Adrenal gland (tissue), 9 donors: ENCODE measurements at regions not wholly inside any gene's neighbourhood (a gene's known extent, or its start where the extent isn't known, plus 50 kb on each side); places are given as distances from the start of the nearest gene placed in this dataset.

Experiments used
- DNase-seq, 7 donors: peaks; one replicate each; pipeline ENCODE4 v3.0.0-alpha.2; 2019 to 2020
- H3K27ac ChIP-seq, 5 donors: fragments of 200-600 bp; sonication (generic) in 4 of 5; 1 replicate in 3 of 5; 2 replicates in 2 of 5; pipeline versions ENCODE4 v1.5.1 to v1.8.0; 2016 to 2020; ENCODE audit warnings: mild to moderate bottlenecking in 1 of 5
- H3K27me3 ChIP-seq: fragments of 200-600 bp; 2 replicates; pipeline ENCODE4 v1.8.0; 2021
- H3K36me3 ChIP-seq, 2 donors: fragments of 200-600 bp; replicated peaks in 1 of 2; 1 replicate in 1 of 2; 2 replicates in 1 of 2; pipeline versions ENCODE4 v1.5.1 to v1.8.0; 2018 to 2022
- H3K4me1 ChIP-seq, 2 donors: fragments of 200-600 bp; replicated peaks in 1 of 2; 1 replicate in 1 of 2; 2 replicates in 1 of 2; pipeline versions ENCODE4 v1.5.1 to v1.8.0; 2018 to 2021
- H3K4me3 ChIP-seq, 4 donors: fragments of 200-600 bp; sonication (generic) in 3 of 4; one replicate each; pipeline ENCODE4 v1.5.1; 2016 to 2018
- H3K9me3 ChIP-seq, 3 donors: fragments of 200-600 bp; sonication (generic) in 1 of 3; replicated peaks in 1 of 3; 1 replicate in 2 of 3; 2 replicates in 1 of 3; pipeline versions ENCODE4 v1.5.1 to v1.8.0; 2016 to 2021
- POLR2A ChIP-seq, 2 donors: fragments of 450-650 bp; IDR thresholded peaks; one replicate each; pipeline ENCODE4 v1.6.1; 2017; ENCODE audit warnings: antibody characterized with exemption in 2 of 2, mild to moderate bottlenecking in 2 of 2, moderate library complexity in 1 of 2
- WGBS, 4 donors: extraction: QIAGEN DNeasy Blood & Tissue Kit in 2 of 4; methylation state at CpG; one replicate each; pipeline versions ENCODE4 v1.1.5 to v1.1.7; 2013 to 2017; 5-methylcytosine and 5-hydroxymethylcytosine counted together
- intact Hi-C, 2 donors: fragments of 100-400 bp; cut with DNase I; formaldehyde crosslinking; loops; one replicate each; pipeline versions ENCODE4 v1.14.1 to v1.15.0; 2022 to 2023
- TF ChIP-seq, protein P1 (sequence below), 6 experiments: fragments of 450-650 bp in 4 of 6; fragments of 200-600 bp in 2 of 6; sonication (generic) in 1 of 6; IDR thresholded peaks; 1 replicate in 5 of 6; 2 replicates in 1 of 6; pipeline versions ENCODE4 v1.5.1 to v1.8.0; 2016 to 2021; ENCODE audit warnings: antibody characterized with exemption in 6 of 6, mild to moderate bottlenecking in 2 of 6, moderate library complexity in 1 of 6
- donor health status: healthy with polysubstance abuse.
- donor health status: Bipolar disorder and iron deficiency.
- donor health status: DM: yes; HTN: yes; CAD: no.
- donor health status: DM: no; HTN: no; CAD: no.
- donor health status: DM: no; HTN: no; CAD: no.

DNA sequence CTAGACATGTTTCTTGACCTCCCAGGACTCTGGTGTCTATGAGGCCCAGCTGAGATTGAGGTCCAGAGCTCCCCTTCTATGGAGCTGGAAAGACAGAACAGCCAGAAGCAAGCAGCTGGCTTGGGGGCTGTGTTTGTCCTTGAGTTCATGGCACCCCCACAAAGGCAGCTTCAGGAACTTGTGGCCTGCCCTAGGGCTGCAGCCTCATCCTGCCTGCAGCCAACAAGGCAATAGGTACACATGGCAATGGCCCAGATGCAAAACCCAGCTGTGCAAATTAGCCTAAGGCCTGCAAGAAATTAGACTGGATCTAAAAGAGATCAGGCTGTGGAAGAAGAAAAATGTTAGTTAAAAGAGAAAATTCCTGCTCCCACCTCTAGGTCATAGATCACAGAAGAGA lies 131.7 kb upstream of the NALF2 start:
- intact Hi-C loops = no loop called here
- Histone ChIP-seq H3K4me3 (no peak overlapping the region), H3K36me3 (no peaks in the 10 kb centered on the region), H3K27ac (no peak overlapping the region), H3K4me1 (no peaks in the 10 kb centered on the region), H3K9me3 (peaks cover 0 to 17% (median 0%) of the 10 kb centered on the region in 3 donors), H3K27me3 (peaks cover 9% of the 10 kb centered on the region)
- TF ChIP-seq, protein P1, sequence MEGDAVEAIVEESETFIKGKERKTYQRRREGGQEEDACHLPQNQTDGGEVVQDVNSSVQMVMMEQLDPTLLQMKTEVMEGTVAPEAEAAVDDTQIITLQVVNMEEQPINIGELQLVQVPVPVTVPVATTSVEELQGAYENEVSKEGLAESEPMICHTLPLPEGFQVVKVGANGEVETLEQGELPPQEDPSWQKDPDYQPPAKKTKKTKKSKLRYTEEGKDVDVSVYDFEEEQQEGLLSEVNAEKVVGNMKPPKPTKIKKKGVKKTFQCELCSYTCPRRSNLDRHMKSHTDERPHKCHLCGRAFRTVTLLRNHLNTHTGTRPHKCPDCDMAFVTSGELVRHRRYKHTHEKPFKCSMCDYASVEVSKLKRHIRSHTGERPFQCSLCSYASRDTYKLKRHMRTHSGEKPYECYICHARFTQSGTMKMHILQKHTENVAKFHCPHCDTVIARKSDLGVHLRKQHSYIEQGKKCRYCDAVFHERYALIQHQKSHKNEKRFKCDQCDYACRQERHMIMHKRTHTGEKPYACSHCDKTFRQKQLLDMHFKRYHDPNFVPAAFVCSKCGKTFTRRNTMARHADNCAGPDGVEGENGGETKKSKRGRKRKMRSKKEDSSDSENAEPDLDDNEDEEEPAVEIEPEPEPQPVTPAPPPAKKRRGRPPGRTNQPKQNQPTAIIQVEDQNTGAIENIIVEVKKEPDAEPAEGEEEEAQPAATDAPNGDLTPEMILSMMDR (IDR thresholded peaks at IDR 0.05) = no peak
- no peak for TF ChIP-seq POLR2A (IDR thresholded peaks at IDR 0.05)
- no peak for DNase-seq

DNA sequence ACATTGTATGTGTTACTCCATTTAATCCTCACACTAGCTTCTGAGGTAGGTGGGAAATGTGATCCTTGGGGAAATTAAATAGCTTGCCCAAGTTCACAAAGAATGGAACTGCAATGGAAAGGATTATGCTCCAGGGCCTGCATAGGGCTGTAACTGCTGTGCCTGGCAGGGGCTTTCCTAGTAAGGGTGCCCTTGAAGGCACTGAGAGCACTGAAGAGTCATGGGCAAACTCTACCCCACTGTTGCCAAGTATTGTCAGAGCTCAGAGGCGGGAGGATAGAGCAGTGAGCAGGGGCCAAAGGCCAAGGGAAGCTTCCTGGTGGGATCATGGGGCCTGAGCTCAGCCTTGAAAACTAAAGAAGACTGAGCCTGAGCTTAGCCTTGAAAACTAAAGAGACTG lies 133.0 kb upstream of the NALF2 start:
- H3K9me3 ChIP-seq = peaks cover 0 to 7% (median 0%) of the 10 kb centered on the region in 3 donors
- intact Hi-C loops = no loop called here
- TF ChIP-seq, protein P1 (IDR thresholded peaks at IDR 0.05) = no peak
- no peak for TF ChIP-seq POLR2A (IDR thresholded peaks at IDR 0.05)

DNA sequence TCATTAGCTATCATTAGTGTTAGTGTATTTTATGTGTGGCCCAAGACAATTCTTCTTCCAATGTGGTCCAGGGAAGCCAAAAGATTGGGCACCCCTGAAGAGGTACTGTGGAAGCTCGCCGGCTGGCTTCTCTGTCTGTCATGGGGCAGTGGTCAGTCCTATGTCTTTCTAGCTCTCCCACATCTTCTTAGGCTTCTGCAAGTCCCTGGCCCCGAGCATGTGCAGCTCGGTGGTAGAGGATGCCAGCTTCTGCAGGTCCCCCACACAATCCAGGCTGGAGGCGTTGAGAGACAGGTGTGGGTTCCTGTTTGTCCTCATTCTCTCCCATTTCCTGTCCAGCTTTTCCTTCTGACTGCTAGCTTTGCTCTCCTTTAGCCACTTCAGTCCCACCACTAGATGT lies 134.1 kb upstream of the NALF2 start:
- TF ChIP-seq POLR2A (IDR thresholded peaks at IDR 0.05) = no peak
- TF ChIP-seq, protein P1 (IDR thresholded peaks at IDR 0.05) = no peak
- Histone ChIP-seq H3K9me3 (no peaks in the 10 kb centered on the region), H3K36me3 (no peaks in the 10 kb centered on the region), H3K4me3 (no peak overlapping the region), H3K27me3 (peaks cover 9% of the 10 kb centered on the region), H3K4me1 (no peaks in the 10 kb centered on the region), H3K27ac (no peak overlapping the region)
- no peak for DNase-seq
- 79 to 96% (median 91%) methylated on average over 3 to 5 of the region's 5 CpGs for WGBS, 4 donors
- intact Hi-C loops = no loop called here

More for the DNA sequence above, 133.0 kb upstream of the NALF2 start:
- Histone ChIP-seq H3K4me1 (no peaks in the 10 kb centered on the region), H3K36me3 (no peaks in the 10 kb centered on the region), H3K27ac (no peak overlapping the region), H3K27me3 (peaks cover 9% of the 10 kb centered on the region), H3K4me3 (no peak overlapping the region)
- WGBS, 4 donors = 33 to 84% (median 56%) methylated on average over 1 of the region's 1 CpG; no CpG with 5 or more reads in 1 of the 4 donors
- no peak for DNase-seq

DNA sequence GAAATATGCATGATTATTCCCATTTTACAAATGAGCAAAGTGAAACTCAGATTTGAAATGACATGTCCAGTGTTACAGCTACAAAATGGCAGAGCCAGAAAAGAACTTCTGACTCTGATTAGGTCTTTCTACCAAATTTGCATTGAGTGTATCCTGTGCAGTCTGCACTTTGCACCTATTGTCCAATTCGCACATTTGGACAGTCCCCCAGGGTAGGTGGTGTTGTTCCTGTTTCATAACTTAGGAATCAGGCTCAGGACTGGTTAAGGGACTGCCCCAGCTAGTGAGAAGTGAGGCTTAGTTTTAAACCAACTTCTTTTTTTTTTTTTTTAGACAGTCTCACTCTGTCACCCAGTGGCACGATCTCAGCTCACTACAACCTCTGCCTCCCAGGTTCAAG lies 137.9 kb upstream of the NALF2 start:
- no peaks in the 10 kb centered on the region for H3K27me3 ChIP-seq
- no peak overlapping the region for H3K27ac ChIP-seq
- 71 to 97% (median 80%) methylated on average over 2 of the region's 2 CpGs for WGBS, 4 donors
- H3K4me3 ChIP-seq = no peak overlapping the region
- no peaks in the 10 kb centered on the region for H3K9me3 ChIP-seq
- no peak for DNase-seq
- TF ChIP-seq, protein P1 (IDR thresholded peaks at IDR 0.05) = no peak
- no peak for TF ChIP-seq POLR2A (IDR thresholded peaks at IDR 0.05)
- no peaks in the 10 kb centered on the region for H3K4me1 ChIP-seq
- no peaks in the 10 kb centered on the region for H3K36me3 ChIP-seq
- intact Hi-C loops = no loop called here
